ENCODE measurements at regions not wholly inside any gene's neighbourhood (a gene's known extent, or its start where the extent isn't known, plus 50 kb on each side); places are given as distances from the start of the nearest gene placed in this dataset.

DNA sequence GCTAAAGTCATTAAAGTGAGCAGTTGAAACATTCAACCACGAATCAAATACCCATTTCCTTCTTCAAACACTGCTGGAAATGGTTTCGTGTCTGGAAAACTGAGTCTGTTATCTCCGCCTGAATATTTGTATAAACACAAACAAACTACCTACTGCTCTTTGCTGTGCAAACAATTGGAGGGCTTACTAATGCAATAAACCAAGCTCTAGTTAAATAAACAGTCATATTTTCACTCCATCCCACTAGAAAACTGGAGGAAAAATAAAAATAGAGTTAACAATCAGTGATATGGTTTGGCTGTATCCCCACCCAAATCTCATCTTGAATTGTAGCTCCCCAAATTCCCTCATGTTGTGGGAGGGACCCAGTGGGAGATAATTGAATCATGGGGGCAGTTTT lies 397.6 kb downstream of the RASEF start:
- H3K4me1 Mint-ChIP-seq, result no peaks in the 10 kb centered on the region
- peaks cover 5% of the 10 kb centered on the region for H3K9me3 Mint-ChIP-seq
- no peak for TF ChIP-seq CTCF (IDR thresholded peaks at IDR 0.05; ENCODE audit: unreplicated experiment in 3 of 3)
- H3K27ac Mint-ChIP-seq, result no peak overlapping the region
- no peaks in the 10 kb centered on the region for H3K36me3 Mint-ChIP-seq (ENCODE audit: low read depth)
- H3K4me3 Mint-ChIP-seq, result no peak overlapping the region
- H3K27me3 Mint-ChIP-seq (ENCODE audit: low read depth), result no peaks in the 10 kb centered on the region

- no peaks in the 10 kb centered on the region for H3K36me3 Mint-ChIP-seq (ENCODE audit: low read depth)
- no peaks in the 10 kb centered on the region for H3K4me1 Mint-ChIP-seq
- no peak overlapping the region for H3K4me3 Mint-ChIP-seq
- TF ChIP-seq CTCF (IDR thresholded peaks at IDR 0.05; ENCODE audit: unreplicated experiment in 3 of 3), result no peak
- peak overlapping the region in 1 of 3 experiments; percentile 18 for H3K27ac Mint-ChIP-seq
- H3K9me3 Mint-ChIP-seq, result peaks cover 5% of the 10 kb centered on the region
- no peaks in the 10 kb centered on the region for H3K27me3 Mint-ChIP-seq (ENCODE audit: low read depth)
These were observed 394.2 kb downstream of the RASEF start for GRCh38 chr9:82668689-82669199.

GRCh38 chr9:82670000-82670399 lies 392.9 kb downstream of the RASEF start:
- H3K36me3 Mint-ChIP-seq (ENCODE audit: low read depth), result no peaks in the 10 kb centered on the region
- no peaks in the 10 kb centered on the region for H3K9me3 Mint-ChIP-seq
- no peak overlapping the region for H3K4me3 Mint-ChIP-seq
- no peaks in the 10 kb centered on the region for H3K4me1 Mint-ChIP-seq
- no peaks in the 10 kb centered on the region for H3K27me3 Mint-ChIP-seq (ENCODE audit: low read depth)
- TF ChIP-seq CTCF (IDR thresholded peaks at IDR 0.05; ENCODE audit: unreplicated experiment in 3 of 3), result no peak
- no peak overlapping the region for H3K27ac Mint-ChIP-seq

DNA sequence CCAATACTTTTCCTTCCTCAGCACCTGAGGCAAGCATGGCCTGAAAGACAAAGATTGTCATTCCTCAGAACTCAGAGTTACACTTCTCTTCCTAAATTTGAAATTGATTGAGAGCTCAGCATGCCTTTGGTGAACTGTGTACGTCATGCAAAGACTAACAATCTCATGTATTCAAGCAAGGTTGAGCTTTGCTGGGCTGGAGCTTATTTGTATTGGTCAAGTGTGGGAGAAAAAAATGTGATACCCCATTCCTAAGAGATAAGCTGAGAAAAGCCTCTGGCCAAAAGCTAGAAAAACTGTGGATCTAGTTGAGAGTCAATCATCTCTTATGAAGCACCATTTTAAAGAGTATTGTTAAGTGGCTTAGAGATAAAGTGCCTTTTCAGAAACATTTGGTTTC lies 392.2 kb downstream of the RASEF start:
- H3K27me3 Mint-ChIP-seq (ENCODE audit: low read depth), result no peaks in the 10 kb centered on the region
- H3K4me1 Mint-ChIP-seq, result no peaks in the 10 kb centered on the region

DNA sequence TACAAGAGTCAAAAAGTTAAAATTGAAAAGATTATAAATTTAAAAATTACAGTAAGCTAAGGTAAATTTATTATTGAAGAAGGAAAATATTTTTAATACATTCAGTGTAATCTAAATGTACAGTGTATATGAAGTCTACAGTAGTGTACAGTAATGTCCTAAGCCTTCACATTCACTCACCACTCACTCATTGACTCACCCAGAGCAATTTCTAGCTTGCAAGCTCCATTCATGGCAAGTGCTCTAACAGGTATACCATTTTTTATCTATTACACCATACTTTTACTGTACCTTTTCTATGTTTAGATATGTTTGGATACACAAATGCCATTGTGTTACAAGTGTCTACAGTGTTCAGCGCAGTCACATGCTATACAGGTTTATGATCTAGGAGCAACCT lies 389.7 kb downstream of the RASEF start:
- H3K4me1 Mint-ChIP-seq, result no peaks in the 10 kb centered on the region
- TF ChIP-seq CTCF (IDR thresholded peaks at IDR 0.05; ENCODE audit: unreplicated experiment in 3 of 3), result no peak
- H3K27me3 Mint-ChIP-seq (ENCODE audit: low read depth), result no peaks in the 10 kb centered on the region
- no peaks in the 10 kb centered on the region for H3K9me3 Mint-ChIP-seq
- no peak overlapping the region for H3K27ac Mint-ChIP-seq
- H3K4me3 Mint-ChIP-seq, result no peak overlapping the region
- H3K36me3 Mint-ChIP-seq (ENCODE audit: low read depth), result no peaks in the 10 kb centered on the region

More for the DNA sequence above, 392.2 kb downstream of the RASEF start:
- Mint-ChIP-seq H3K9me3 (no peaks in the 10 kb centered on the region), H3K27ac (no peak overlapping the region), H3K36me3 (ENCODE audit: low read depth) (no peaks in the 10 kb centered on the region), H3K4me3 (no peak overlapping the region)
- no peak for TF ChIP-seq CTCF (IDR thresholded peaks at IDR 0.05; ENCODE audit: unreplicated experiment in 3 of 3)

- Mint-ChIP-seq H3K27ac (no peak overlapping the region), H3K9me3 (no peaks in the 10 kb centered on the region), H3K4me3 (no peak overlapping the region), H3K27me3 (ENCODE audit: low read depth) (no peaks in the 10 kb centered on the region), H3K36me3 (ENCODE audit: low read depth) (no peaks in the 10 kb centered on the region), H3K4me1 (peaks cover 2% of the 10 kb centered on the region)
- TF ChIP-seq CTCF (IDR thresholded peaks at IDR 0.05; ENCODE audit: unreplicated experiment in 3 of 3), result no peak
These were observed 389.0 kb downstream of the RASEF start for GRCh38 chr9:82673919-82674318.

All from nephron (organoid).